ENCODE measurements at regions not wholly inside any gene's neighbourhood (a gene's known extent, or its start where the extent isn't known, plus 50 kb on each side); places are given as distances from the start of the nearest gene placed in this dataset.

GRCh38 chr15:62492900-62493299 lies 327.8 kb upstream of the C2CD4B start:
- TF ChIP-seq ZBTB33 (IDR thresholded peaks at IDR 0.05) = no peak
- no peak for TF ChIP-seq CTCF (IDR thresholded peaks at IDR 0.05; ENCODE audit: low read depth, low read length, missing input control)
- TF ChIP-seq FOXA1 (IDR thresholded peaks at IDR 0.05) = no peak

Measured in liver (tissue), 2 donors.